HG03378 (cell line): ENCODE measurements at regions not wholly inside any gene's neighbourhood (a gene's known extent, or its start where the extent isn't known, plus 50 kb on each side); places are given as distances from the start of the nearest gene placed in this dataset.

Source experiments
- ATAC-seq: cut with Tn5 transposase; IDR thresholded peaks from one replicate; pipeline ENCODE4 v1.9.1; 2021; ENCODE audit warnings: mild to moderate bottlenecking, moderate library complexity; ENCODE audit not compliant: unreplicated experiment

DNA sequence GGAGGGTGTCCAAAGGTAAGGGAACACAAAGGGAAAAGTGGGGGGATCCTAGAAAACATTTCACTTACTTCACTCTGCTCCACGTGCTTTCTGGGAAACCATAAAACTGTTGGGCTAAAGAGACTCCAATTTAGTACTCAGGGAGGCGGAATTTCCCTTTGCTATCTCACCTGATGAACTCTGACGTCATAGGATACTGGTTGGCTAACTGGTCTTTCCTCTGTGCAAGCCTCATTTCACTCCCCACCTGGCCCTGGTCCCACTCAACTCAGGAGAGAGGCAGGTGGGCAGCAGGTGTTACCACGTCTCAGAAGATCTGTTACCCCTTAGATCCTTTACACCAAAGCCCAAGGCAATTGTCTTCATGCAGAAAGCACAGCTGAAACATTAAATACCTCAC, 51.8 kb upstream of the PMAIP1 start:
- ATAC-seq, result no peak

DNA sequence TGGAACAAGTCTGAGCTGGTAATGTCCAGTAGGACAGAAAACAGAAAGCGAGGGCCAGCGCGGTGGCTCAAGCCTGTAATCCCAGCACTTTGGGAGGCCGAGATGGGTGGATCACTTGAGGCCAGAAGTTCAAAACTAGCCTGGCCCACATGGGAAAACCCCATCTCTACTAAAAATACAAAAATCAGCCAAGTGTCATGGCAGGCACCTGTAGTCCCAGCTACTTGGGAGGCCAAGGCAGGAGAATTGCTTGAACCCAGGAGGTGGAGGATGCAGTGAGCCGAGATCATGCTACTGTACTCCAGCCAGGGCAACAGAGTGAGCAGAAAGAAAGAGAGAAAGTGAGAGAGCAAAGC, 52.3 kb upstream of the PMAIP1 start:
- ATAC-seq, result peak; percentile 5

DNA sequence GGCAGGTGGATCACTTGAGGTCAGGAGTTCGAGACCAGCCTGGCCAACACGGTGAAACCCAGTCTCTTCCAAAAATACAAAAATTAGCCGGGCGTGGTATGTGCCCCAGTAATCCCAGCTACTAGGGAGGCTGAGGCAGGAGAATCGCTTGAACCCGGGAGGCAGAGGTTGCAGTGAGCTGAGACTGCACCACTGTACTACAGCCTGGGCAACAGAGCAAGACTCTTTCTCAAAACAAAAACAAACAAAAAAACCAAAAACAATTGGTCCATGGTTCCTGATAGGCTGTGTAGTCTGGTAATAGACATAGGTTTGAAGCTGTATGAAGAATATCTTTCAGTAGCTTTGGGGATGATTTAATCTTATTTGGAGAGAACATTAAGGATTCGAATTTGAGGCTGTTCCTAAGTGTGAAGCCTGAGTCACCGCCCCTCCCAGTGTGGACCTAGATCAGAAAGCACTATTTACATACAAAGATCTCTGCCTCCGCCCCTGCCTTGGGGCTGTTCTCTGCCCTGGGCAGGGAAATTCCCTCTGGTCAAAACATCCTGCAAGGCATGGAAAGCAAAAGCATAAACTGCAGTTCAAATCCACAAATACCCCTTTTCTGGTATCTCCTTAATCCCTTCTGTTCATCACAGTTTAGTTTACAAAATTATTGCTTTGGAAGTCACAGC, 52.8 kb upstream of the PMAIP1 start:
- peak; percentile 97 for ATAC-seq

DNA sequence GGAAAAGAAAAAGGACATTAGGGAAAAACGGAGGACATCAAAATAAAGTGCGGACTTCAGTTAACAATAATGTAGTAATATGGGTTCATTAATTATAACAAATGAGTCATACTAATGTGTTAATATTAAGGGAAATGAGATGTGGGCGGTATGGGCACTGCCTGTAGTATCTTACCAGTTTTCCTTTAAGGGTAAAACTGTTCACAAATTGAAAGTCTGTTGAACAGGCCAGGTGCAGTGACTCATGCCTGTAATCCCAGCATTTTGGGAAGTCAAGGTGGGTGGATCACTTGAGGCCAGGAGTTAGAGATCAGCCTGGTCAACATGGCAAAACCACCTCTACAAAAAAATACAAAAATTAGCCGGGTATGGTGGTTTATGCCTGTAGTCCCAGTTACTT, 56.8 kb upstream of the PMAIP1 start:
- no peak for ATAC-seq

DNA sequence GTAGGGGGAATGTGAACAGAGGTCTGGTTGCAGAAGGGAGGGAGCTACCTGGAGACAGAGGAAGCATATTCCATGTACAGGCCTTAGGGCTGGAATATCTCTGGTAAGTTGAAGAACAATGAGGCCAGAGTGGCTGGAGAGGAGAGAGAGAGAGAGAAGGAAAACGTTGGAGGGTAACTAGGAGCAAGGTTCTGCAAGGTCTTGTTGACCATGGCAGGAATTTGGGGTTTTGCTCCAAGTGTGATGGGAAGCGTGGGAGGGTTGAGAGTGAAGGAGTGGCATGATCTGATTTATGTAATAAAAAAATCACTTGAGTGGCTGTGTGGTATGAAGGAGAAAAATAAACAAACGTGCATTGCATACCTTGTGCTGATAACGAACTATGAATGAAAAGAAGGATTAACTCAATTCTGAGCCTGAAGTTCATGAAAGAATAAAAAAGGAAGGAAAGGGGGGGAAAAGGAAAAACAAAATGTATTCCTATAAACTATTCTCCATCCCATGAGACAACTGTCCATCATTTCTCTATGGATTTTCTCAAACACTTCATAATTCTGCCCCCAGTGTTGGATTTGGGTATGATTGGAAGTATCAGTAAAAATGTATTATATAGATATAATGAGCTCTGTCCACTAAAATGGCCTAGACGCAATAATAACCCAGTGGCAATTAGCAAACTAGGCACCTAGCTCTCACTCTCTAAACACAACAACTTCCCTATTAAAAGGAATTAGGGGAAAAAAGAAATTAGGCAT, 59.7 kb upstream of the PMAIP1 start:
- ATAC-seq, result no peak

DNA sequence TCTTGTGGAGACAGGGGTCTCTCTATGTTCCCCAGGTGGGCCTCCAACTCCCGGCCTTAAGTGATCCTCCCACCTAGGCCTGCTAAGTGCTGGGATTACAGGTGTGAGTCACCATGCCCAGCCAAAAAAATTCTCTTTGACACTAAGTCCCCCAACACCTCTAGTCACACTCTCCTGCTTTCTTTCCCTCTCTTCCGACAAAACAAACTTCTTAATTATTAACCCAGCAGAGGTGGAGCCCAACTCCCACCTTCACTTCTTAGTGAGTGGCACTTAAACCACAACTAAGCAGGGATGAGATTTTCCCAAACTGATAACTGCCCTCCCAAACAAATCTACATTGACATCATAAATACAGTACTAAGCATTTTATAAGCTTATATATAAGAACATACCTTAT, 60.5 kb upstream of the PMAIP1 start:
- no peak for ATAC-seq

DNA sequence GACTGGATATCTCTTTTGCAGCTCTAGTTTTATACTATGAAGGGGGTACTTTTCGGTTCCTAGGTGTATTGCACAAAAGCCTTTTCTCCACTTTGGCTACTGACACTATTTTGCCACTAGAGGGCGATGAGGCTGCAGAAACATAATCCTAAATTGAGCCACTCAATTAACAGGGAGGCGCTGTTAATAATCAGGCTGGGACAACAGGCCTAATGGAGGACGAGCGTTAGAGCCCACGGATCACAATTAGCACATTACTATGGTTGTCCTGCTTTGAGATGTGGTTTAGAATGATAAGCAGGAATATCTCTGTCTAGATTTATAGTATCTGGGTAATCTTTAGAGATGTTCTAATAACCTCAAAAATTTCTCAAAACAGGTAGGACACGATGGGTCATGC, 62.2 kb upstream of the PMAIP1 start:
- peak; percentile 61 for ATAC-seq

DNA sequence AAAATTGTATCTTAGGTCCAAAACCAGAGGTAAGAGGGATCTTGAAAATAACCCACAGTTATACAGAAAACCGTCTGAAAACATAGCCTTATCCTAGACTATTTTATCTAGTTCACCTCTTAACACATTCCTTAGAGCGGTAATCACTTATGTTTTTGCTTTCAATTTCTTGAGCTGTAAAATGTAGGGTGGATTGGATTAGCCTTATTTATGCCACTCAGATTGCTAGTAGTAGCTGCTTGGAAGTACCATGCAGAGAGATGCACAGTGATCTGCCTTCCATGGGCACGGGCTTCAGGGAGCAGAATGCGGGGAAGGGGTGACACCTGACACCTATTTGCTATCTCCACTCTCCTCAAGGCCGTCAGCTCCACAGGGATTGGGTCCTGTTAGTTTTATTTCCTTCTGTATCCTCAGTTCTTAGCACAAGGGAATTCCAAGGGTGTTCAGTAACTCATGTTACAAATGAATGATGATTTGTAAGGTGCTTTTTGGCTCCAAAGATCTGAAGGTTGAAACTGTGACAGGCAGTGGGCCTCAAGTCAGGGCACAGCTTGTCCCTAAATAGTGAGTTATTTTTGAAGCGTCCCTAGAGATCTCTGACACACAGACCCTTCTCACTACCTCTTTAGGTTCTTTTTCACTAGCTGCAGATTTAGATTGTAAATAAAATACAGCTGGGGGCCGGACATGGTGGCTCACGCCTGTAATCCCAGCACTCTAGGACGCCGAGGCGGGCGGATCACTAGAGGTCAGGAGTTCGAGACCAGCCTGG, 64.0 kb upstream of the PMAIP1 start:
- ATAC-seq, result peak; percentile 41

DNA sequence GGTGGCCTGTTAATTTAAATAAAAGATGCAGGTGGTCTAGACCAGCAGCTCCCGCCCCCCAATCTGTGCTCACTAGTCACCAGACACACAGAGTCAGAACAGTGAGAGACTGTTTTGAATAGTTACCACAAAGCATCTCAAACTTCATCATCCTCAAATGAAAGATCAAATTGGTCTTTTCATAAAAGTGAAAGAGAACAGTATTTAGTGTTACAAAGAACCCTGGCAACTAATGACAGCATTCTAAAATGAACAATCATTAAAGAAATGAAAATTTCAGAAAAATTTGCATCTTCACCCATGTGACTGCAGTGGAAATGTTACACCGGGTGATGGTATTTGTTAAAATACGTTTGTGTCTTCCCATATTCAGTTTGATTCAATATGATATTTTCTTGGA, 65.5 kb upstream of the PMAIP1 start:
- peak; percentile 39 for ATAC-seq

DNA sequence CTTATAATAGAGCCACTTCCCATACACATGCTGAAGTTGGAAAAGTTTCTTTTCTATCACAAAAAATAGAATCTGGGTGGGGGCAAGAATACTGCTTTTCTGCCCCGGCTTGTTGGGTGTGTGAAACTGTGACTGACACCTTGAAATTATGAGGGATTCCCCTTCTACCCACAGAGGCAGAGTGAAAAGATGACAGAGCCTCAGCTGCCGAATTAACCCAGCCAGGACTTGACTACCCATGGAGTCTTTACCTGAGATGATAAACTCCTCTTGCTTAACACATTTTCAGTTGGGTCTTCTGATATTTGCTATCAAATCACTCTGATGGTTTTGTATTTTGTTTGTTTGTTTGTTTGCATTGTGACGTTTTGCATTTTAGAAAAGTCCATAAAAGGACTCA, 66.0 kb upstream of the PMAIP1 start:
- peak; percentile 83 for ATAC-seq

DNA sequence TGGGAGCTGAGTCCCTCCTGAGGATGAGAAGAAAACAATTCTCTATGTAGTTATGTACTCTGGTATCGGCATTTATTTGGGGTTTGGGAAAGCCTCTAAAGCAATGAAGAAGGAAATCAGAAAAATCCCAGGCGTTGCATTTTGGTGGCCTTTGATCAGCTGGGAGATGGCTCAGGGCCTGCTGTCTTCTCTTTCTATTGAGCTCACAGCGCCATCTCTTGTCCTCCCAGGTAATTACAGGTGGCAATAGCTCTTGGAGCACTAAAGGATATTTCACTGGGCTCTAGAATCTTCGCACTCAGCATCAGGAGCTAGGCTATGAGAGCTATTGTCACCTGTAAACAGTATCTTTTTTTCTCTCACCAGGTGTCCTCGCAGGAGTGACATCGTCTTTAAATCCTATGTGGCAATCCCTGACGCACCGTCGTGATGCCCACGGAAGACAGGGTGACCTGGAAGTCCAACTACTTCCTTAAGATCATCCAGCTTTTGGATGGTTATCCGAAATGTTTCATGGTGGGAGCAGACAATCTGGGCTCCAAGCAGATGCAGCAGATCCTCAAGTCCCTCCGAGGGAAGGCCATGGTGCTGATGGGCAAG, 76.1 kb upstream of the PMAIP1 start:
- ATAC-seq, result peak; percentile 68

DNA sequence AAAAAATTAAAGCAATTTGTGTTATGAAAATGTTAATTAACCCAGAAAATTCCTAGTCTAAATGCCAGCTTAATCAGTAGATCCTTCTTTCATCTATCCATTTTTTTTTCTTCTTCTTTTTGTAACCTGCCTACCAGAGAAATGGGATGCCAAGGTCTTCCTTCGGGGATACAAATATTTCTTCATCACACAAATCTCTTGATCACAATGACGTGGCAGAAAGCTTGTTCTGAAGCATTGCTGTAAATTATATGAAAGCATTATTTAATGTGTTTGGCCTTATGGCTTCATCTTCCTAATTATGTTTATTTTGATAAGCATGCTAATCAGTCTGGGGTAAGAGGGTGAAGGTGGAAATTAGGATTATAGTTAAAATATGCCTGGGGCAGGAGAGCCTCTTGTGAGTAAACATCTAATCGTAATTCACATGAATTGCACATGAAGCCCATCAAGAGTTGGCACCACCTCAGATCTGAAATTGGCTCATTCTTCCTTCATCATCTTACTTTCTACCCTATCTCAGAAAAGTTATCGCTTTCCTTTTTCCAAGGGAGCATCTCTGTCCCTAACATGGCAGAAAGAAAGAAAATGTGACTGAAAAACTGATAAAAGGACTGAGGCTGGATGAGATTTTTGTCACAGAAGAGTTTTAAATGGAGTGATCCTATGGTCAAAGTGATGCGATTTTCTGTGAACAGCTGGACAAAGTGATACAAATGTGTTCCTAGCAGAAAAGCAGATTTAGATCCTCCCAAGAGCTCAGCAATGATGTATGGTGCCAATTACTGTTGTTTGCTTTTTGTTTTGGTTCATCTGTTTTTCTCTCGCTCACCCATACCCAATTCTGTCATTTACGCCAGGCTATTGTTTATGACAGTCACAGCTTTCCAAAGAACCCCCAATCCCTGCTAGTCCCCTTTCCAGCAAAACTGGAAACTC, 76.9 kb upstream of the PMAIP1 start:
- no peak for ATAC-seq

DNA sequence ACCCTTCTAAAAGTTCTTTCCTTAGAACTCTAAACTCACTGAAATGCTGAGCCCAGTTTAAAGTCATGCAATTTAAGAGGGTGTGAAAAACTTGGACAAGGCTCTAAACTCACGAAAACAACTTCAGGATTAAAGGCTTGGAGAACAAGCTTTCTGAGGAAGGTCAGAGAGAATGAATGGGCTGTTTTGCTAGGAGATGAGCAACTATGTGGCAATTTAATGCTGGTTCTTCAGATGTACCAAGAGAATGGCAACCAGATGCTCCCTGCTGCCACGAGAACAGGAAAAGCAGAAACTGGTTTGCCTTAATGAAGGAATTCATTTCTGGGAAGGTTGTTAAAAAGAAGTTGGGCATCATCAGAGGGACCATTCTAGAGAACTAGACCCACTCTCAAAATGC, 77.8 kb upstream of the PMAIP1 start:
- no peak for ATAC-seq

DNA sequence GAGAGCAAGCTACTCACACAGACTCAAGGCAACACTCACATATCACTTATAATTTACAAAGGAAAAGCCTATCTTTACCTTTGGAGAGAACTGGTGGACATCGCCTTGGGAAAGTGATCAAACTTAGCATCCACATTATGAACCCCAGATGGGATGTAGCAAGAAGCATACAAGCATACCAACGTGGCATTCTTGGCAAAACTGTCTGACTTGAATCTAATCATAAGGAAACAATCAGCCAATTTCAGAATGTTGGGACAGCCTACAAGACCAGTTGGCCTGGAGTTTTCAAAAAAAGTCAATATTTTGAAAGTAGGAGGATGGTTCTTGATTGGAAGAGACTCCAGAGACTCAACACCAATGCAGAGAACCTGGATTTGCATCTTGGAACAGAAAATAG, 79.1 kb upstream of the PMAIP1 start:
- no peak for ATAC-seq

DNA sequence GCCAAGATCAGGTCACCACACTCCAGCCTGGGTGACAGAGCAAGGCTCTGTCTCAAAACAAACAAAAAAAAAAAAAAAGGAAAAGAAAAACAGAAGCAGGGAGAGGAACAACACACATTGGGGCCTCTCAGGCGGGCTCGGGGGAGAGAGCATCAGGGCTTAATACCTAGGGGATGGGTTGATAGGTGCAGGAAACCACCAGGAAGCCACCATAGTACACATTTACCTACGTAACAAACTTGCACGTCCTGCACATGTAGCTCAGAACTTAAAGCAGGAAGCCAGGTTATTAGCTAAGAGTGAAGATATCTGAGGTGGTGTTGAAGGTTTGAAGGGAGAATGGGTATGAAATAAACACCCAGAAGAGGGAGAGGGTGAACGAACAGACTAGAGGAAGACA, 81.0 kb upstream of the PMAIP1 start:
- ATAC-seq, result no peak

DNA sequence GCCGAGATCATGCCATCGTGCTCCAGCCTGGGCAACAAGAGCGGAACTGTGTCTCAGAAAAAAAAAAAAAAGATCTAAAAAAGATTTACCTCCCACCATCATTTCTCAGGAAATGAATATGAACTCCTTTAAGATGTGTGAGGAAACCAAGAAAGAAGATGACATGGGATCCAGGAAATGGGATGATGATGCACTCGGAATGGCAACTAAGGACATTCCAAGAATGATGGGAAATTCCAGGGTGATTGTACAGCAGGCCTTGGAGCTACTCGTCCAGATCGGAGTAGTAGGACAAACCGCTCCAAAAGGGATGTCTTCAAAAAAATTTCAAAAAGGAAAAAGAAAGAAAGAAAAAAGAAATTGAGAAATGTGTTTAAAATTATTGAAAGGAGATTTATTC, 84.9 kb upstream of the PMAIP1 start:
- no peak for ATAC-seq

DNA sequence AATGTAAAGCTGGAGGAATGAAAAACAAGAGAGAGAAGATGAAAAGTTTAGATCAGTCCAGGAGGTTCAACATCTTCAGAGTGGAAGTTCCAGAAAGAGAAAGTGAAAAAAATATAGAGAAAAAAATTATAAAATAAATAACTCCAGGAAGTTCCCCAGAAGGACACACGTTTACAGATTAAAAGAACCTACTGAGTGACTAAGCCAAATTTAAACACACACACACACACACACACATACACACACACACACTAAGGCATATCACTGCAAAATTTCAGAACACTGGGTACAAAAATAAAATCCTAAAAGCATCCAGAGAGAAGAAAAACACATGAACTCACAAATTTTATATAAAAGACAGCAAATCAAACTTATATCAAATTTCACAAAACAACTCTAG, 85.9 kb upstream of the PMAIP1 start:
- ATAC-seq, result no peak

DNA sequence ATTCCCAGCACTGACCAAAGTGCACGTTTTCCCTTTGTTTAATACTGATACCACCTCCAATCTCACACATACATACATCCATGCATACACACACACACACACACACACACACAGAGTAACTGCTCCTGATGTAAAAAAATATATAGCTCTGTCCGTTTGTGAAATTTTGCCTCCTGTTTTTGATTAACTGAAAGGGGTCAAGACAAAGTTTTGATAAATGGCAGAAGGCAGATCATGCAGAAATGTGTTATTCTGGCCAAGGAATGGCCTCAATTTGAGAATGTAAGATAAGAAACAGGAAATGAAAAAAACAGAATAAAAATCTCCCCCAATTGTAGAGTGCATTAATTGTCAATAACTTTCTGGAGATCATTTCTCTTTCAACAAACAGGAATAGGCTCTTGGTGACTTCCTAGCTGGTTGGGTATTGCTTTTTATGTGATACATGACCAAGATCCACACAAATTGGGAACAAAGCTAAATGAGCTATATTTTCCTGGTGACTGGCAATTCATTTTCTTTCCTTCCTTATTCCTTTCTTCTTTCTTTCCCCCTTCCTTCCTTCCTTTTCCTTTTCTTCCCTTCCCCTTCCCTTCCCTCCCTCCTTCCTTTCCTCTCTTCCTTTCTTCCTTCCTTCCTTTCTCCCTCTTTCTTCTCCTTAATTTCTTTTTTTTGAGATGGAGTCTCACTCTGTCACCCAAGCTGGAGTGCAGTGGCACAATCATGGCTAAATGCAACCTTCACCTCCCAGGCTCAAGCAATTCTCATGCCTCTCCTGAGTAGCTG, 88.9 kb upstream of the PMAIP1 start:
- ATAC-seq, result no peak

DNA sequence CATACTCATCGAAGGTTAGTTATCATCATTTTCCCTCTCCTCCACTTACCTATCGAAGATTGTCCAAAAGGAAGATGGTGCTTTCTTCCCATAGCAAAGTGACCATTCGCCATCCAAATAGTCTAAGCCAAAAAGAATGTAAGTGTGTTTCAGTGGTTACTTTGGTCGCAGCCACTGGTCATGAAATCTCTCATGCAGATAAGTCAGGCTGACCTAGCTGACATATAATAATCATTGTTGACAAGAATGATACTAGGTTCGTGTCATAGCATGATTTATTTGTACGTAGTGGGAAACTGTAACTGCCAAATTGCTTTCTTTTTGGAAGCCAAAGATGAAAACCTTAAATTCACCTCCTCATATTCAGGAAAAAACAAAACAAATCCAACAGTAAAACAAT, 89.6 kb upstream of the PMAIP1 start:
- no peak for ATAC-seq

DNA sequence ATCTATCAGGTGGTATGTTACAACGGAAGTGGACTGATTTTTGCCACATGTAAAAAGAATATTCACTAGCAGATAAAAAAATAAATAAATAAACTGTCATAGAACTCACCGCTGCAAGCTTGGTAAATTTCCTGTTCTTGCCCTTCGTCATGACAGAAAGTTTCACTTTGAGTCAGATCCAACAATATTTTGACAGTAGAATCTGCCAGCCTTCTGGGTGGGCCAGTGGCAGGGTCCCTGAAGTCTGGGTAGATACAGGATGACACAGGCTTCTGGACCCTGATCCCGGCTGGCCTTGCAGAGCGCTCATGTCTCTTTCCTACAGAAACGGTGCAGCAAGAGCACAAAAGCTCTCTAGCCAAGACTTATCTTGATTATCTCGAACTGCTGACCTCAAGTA, 97.8 kb upstream of the PMAIP1 start:
- peak; percentile 84 for ATAC-seq
